Common myeloid progenitor, CD34-positive (primary cell): ENCODE measurements at regions not wholly inside any gene's neighbourhood (a gene's known extent, or its start where the extent isn't known, plus 50 kb on each side); places are given as distances from the start of the nearest gene placed in this dataset.

Experiments used
- CTCF ChIA-PET: fragments of 350-600 bp; sonication (Branson Sonifier 250); formaldehyde crosslinking; loops from one replicate; lab custom pipeline; 2021; ENCODE audit warnings: antibody characterized with exemption; lab: Charles Lee
- POLR2A ChIA-PET: fragments of 350-600 bp; sonication (Branson Sonifier 250); formaldehyde crosslinking; loops from one replicate; lab custom pipeline; 2021; ENCODE audit warnings: antibody characterized with exemption; lab: Charles Lee
- DNase-seq, 3 donors: peaks; one replicate each; pipeline versions ENCODE4 v3.0.0 to v3.0.0-alpha.2; 2013
- H3K27ac ChIP-seq, 2 experiments: 1 replicate in 1 of 2; 2 replicates in 1 of 2; pipeline ENCODE4 v1.7.0; 2013; ENCODE audit warnings: inconsistent platforms in 2 of 2, low read length in 2 of 2, mild to moderate bottlenecking in 2 of 2, low read depth in 1 of 2, moderate library complexity in 1 of 2; ENCODE audit not compliant: severe bottlenecking in 2 of 2, insufficient read depth in 1 of 2, poor library complexity in 1 of 2
- H3K27me3 ChIP-seq, 5 experiments: replicated peaks in 2 of 5; 1 replicate in 3 of 5; 2 replicates in 2 of 5; pipeline versions ENCODE4 v1.6.1 to v1.7.0; 2013; ENCODE audit warnings: low read length in 4 of 5, mild to moderate bottlenecking in 2 of 5, moderate library complexity in 2 of 5, inconsistent platforms in 1 of 5; ENCODE audit not compliant: insufficient read depth in 5 of 5, control insufficient read depth in 4 of 5
- H3K36me3 ChIP-seq, 4 experiments: 1 replicate in 2 of 4; 2 replicates in 2 of 4; pipeline versions ENCODE4 v1.6.1 to v1.7.0; 2013; ENCODE audit warnings: low read length in 3 of 4, control low read depth in 1 of 4, mild to moderate bottlenecking in 1 of 4; ENCODE audit not compliant: control insufficient read depth in 4 of 4, insufficient read depth in 4 of 4
- H3K4me1 ChIP-seq, 4 experiments: 1 replicate in 3 of 4; 2 replicates in 1 of 4; pipeline versions ENCODE4 v1.6.1 to v1.7.1; 2013; ENCODE audit warnings: low read length in 3 of 4, mild to moderate bottlenecking in 3 of 4, control low read depth in 1 of 4, inconsistent platforms in 1 of 4, moderate library complexity in 1 of 4; ENCODE audit not compliant: control insufficient read depth in 4 of 4, insufficient read depth in 4 of 4; ENCODE audit errors: control extremely low read depth in 1 of 4
- H3K4me3 ChIP-seq, 7 experiments: 1 replicate in 4 of 7; 2 replicates in 3 of 7; pipeline versions ENCODE4 v1.5.1 to v1.7.0; 2013; ENCODE audit warnings: mild to moderate bottlenecking in 7 of 7, low read length in 6 of 7, moderate library complexity in 6 of 7, inconsistent platforms in 2 of 7, low read depth in 2 of 7, control low read depth in 1 of 7; ENCODE audit not compliant: insufficient read depth in 4 of 7, control insufficient read depth in 1 of 7; ENCODE audit errors: extremely low read depth in 1 of 7
- H3K9me3 ChIP-seq, 5 experiments: 1 replicate in 4 of 5; 2 replicates in 1 of 5; pipeline versions ENCODE4 v1.6.1 to v1.7.1; 2013; ENCODE audit warnings: low read length in 4 of 5, mild to moderate bottlenecking in 2 of 5, inconsistent platforms in 1 of 5, low read depth in 1 of 5, moderate library complexity in 1 of 5; ENCODE audit not compliant: control insufficient read depth in 4 of 5, insufficient read depth in 2 of 5; ENCODE audit errors: control extremely low read depth in 1 of 5
- WGBS: methylation state at CpG from one replicate; pipeline ENCODE4 v1.1.5; 2013; ENCODE audit not compliant: insufficient coverage; 5-methylcytosine and 5-hydroxymethylcytosine counted together

GRCh38 chr14:101428409-101428808 is 132.9 kb upstream of the DIO3 start:
- Histone ChIP-seq H3K27ac (no peak overlapping the region), H3K27me3 (peaks cover 2 to 17% (median 7%) of the 10 kb centered on the region in 5 experiments), H3K9me3 (peaks cover 0 to 27% (median 6%) of the 10 kb centered on the region in 5 experiments), H3K4me1 (no peaks in the 10 kb centered on the region), H3K4me3 (no peak overlapping the region), H3K36me3 (no peaks in the 10 kb centered on the region)
- POLR2A ChIA-PET, result no interaction called here
- CTCF ChIA-PET, result no interaction called here
- 100% methylated on average over 1 of the region's 1 CpG for WGBS
- no peak for DNase-seq

- peaks cover under 1 to 26% (median 9%) of the 10 kb centered on the region in 5 experiments for H3K27me3 ChIP-seq
- POLR2A ChIA-PET, result no interaction called here
- DNase-seq, result no peak
- no peaks in the 10 kb centered on the region for H3K4me1 ChIP-seq
- no peak overlapping the region for H3K4me3 ChIP-seq
- H3K36me3 ChIP-seq, result no peaks in the 10 kb centered on the region
- CTCF ChIA-PET, result no interaction called here
- H3K9me3 ChIP-seq, result no peaks in the 10 kb centered on the region
- no peak overlapping the region for H3K27ac ChIP-seq
- 100% methylated on average over 8 of the region's 8 CpGs for WGBS
These were observed 125.7 kb upstream of the DIO3 start for GRCh38 chr14:101435546-101435945.

GRCh38 chr14:101439023-101439422 is 122.3 kb upstream of the DIO3 start:
- no CpG with 5 or more reads among the region's 3 CpGs for WGBS
- no peak overlapping the region for H3K27ac ChIP-seq
- no peak for DNase-seq
- ChIA-PET POLR2A (no interaction called here), CTCF (no interaction called here)
- H3K4me1 ChIP-seq, result no peaks in the 10 kb centered on the region
- no peaks in the 10 kb centered on the region for H3K36me3 ChIP-seq
- no peak overlapping the region for H3K4me3 ChIP-seq
- H3K27me3 ChIP-seq, result peaks cover 2 to 38% (median 9%) of the 10 kb centered on the region in 5 experiments
- no peaks in the 10 kb centered on the region for H3K9me3 ChIP-seq

- peaks cover 4 to 44% (median 10%) of the 10 kb centered on the region in 5 experiments for H3K27me3 ChIP-seq
- CTCF ChIA-PET, result no interaction called here
- 96% methylated on average over 4 of the region's 6 CpGs for WGBS
- H3K27ac ChIP-seq, result no peak overlapping the region
- DNase-seq, result no peak
- no peaks in the 10 kb centered on the region for H3K9me3 ChIP-seq
- no peaks in the 10 kb centered on the region for H3K4me1 ChIP-seq
- no peak overlapping the region for H3K4me3 ChIP-seq
- POLR2A ChIA-PET, result no interaction called here
- no peaks in the 10 kb centered on the region for H3K36me3 ChIP-seq
These were observed 120.8 kb upstream of the DIO3 start for GRCh38 chr14:101440496-101440895.

- H3K27me3 ChIP-seq, result peaks cover 4 to 49% (median 13%) of the 10 kb centered on the region in 5 experiments
- no peak overlapping the region for H3K4me3 ChIP-seq
- H3K36me3 ChIP-seq, result no peaks in the 10 kb centered on the region
- H3K4me1 ChIP-seq, result no peaks in the 10 kb centered on the region
- POLR2A ChIA-PET, result no interaction called here
- no peaks in the 10 kb centered on the region for H3K9me3 ChIP-seq
- no peak for DNase-seq
- H3K27ac ChIP-seq, result no peak overlapping the region
- WGBS, result 98% methylated on average over 12 of the region's 16 CpGs
- CTCF ChIA-PET, result no interaction called here
These were observed 119.6 kb upstream of the DIO3 start for GRCh38 chr14:101441710-101442109.

GRCh38 chr14:101442451-101442850 is 118.8 kb upstream of the DIO3 start:
- DNase-seq, result peak in 2 of 3 donors; percentile 42 to 67
- H3K4me3 ChIP-seq, result no peak overlapping the region
- H3K27ac ChIP-seq, result no peak overlapping the region
- WGBS, result 48% methylated on average over 14 of the region's 21 CpGs
- POLR2A ChIA-PET, result no interaction called here
- H3K36me3 ChIP-seq, result no peaks in the 10 kb centered on the region
- H3K27me3 ChIP-seq, result peaks cover 4 to 51% (median 10%) of the 10 kb centered on the region in 5 experiments
- H3K9me3 ChIP-seq, result no peaks in the 10 kb centered on the region
- no peaks in the 10 kb centered on the region for H3K4me1 ChIP-seq
- CTCF ChIA-PET, result no interaction called here

- Histone ChIP-seq H3K27ac (no peak overlapping the region), H3K36me3 (no peaks in the 10 kb centered on the region), H3K4me1 (no peaks in the 10 kb centered on the region), H3K4me3 (no peak overlapping the region), H3K9me3 (no peaks in the 10 kb centered on the region), H3K27me3 (peaks cover 4 to 51% (median 10%) of the 10 kb centered on the region in 5 experiments)
- 100% methylated on average over 4 of the region's 7 CpGs for WGBS
- ChIA-PET CTCF (no interaction called here), POLR2A (no interaction called here)
- DNase-seq, result no peak
These were observed 117.2 kb upstream of the DIO3 start for GRCh38 chr14:101444116-101444515.
